Small intestine (tissue), 7 donors: ENCODE measurements at regions not wholly inside any gene's neighbourhood (a gene's known extent, or its start where the extent isn't known, plus 50 kb on each side); places are given as distances from the start of the nearest gene placed in this dataset.
A peak's percentile ranks its signal among the peaks of the same experiment; 100 is the strongest.
"Not testable (repeated sequence)": the region's sequence is repeated elsewhere in the genome, so short reads cannot be mapped to it uniquely, and the experiment has no call there.

Source experiments
- DNase-seq, 2 donors: peaks; one replicate each; pipeline versions ENCODE4 v3.0.0 to v3.0.0-alpha.2; 2013
- FAIRE-seq: peaks from 2 replicates; lab custom pipeline; 2012; peaks lifted over from hg19 to GRCh38; lab: Jason Lieb, UNC
- H3K27ac ChIP-seq, 3 donors: one replicate each; pipeline ENCODE4 v1.5.1; 2013; ENCODE audit warnings: low read length in 2 of 3, mild to moderate bottlenecking in 2 of 3, control low read depth in 1 of 3, inconsistent platforms in 1 of 3, low read depth in 1 of 3, moderate library complexity in 1 of 3
- H3K27me3 ChIP-seq, 3 donors: one replicate each; pipeline ENCODE4 v1.6.1; 2013; ENCODE audit warnings: low read length in 3 of 3, inconsistent platforms in 1 of 3; ENCODE audit not compliant: control insufficient read depth in 3 of 3, insufficient read depth in 3 of 3
- H3K36me3 ChIP-seq, 3 donors: one replicate each; pipeline ENCODE4 v1.6.1; 2013; ENCODE audit warnings: low read length in 3 of 3, inconsistent platforms in 1 of 3, low read depth in 1 of 3, mild to moderate bottlenecking in 1 of 3, moderate library complexity in 1 of 3; ENCODE audit not compliant: control insufficient read depth in 3 of 3, insufficient read depth in 2 of 3
- H3K4me1 ChIP-seq, 3 donors: one replicate each; pipeline ENCODE4 v1.6.1; 2013; ENCODE audit warnings: low read length in 2 of 3, inconsistent platforms in 1 of 3, low read depth in 1 of 3, mild to moderate bottlenecking in 1 of 3, moderate library complexity in 1 of 3; ENCODE audit not compliant: control insufficient read depth in 3 of 3, insufficient read depth in 2 of 3
- H3K4me3 ChIP-seq, 3 donors: one replicate each; pipeline ENCODE4 v1.5.1; 2013; ENCODE audit warnings: low read length in 3 of 3, control low read depth in 1 of 3, inconsistent platforms in 1 of 3, low read depth in 1 of 3, mild to moderate bottlenecking in 1 of 3, moderate library complexity in 1 of 3
- H3K9me3 ChIP-seq, 2 donors: one replicate each; pipeline ENCODE4 v1.6.1; 2013; ENCODE audit warnings: low read depth in 1 of 2, low read length in 1 of 2; ENCODE audit not compliant: control insufficient read depth in 2 of 2, insufficient read depth in 1 of 2
- WGBS, 3 donors: extraction: QIAGEN DNeasy Blood & Tissue Kit; methylation state at CpG; one replicate each; pipeline ENCODE4 v1.1.7; 2013; 5-methylcytosine and 5-hydroxymethylcytosine counted together
- donor health status: healthy with polysubstance abuse.
- donor health status: control.
- donor health status: control.
- donor health status: Bipolar disorder and iron deficiency.
- donor health status: healthy.

DNA sequence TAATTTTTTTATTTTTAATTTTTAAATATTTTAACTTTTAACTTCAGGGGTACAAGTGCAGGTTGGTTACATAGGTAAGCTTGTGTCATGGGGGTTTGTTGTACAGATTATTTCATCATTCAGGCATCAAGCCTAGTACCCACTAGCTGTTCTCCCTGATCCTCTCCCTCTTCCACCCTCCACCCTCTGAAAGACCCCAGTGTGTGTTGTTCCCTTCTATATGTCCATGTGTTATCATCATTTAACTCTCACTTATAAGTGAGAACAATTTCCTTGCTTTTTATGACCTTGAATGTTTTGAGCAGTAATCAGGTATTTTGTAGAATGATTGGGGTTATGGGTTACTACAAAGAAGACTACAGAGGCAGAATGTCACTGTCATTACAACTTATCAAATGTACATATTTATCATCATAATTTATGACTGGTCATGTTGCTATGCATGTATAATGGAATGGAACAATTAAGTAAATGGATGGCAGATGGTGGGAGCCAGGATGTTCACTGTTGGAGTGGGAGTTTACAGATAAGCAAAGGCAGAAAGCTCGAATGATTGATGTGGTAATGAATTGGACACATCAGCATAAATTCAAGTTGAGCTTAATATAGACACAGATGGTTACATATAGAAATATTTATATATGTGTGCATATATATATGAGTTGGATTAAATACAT lies 563.8 kb upstream of the ROBO1 start:
- DNase-seq (no peak), FAIRE-seq (no peak)
- no peaks in the 10 kb centered on the region for H3K36me3 ChIP-seq
- no peaks in the 10 kb centered on the region for H3K4me1 ChIP-seq
- no peak overlapping the region for H3K27ac ChIP-seq
- H3K27me3 ChIP-seq = no peaks in the 10 kb centered on the region
- no peaks in the 10 kb centered on the region for H3K9me3 ChIP-seq
- H3K4me3 ChIP-seq = no peak overlapping the region
- 57 to 61% (median 60%) methylated on average over 1 of the region's 1 CpG for WGBS, 3 donors

DNA sequence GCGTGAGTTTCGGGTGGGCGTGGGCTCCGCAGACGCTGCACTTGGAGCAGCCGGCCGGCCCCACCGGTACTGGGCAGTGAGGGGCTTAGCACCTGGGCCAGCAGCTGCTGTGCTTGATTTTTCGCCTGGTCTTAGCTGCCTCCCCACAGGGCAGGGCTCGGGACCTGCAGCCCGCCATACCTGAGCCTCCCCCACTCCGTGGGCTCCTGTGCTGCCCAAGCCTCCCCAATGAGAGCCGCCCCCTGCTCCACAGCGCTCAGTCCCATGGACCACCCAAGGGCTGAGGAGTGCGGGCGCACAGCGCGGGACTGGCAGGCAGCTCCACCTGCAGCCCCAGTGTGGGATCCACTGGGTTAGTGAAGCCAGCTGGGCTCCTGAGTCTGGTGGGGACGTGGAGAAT lies 546.7 kb upstream of the ROBO1 start:
- FAIRE-seq, H3K36me3 ChIP-seq, H3K27ac ChIP-seq, H3K4me3 ChIP-seq, H3K9me3 ChIP-seq, DNase-seq, H3K27me3 ChIP-seq, H3K4me1 ChIP-seq: not testable (repeated sequence)
- 88 to 95% (median 94%) methylated on average over 16 to 19 of the region's 19 CpGs for WGBS, 3 donors

DNA sequence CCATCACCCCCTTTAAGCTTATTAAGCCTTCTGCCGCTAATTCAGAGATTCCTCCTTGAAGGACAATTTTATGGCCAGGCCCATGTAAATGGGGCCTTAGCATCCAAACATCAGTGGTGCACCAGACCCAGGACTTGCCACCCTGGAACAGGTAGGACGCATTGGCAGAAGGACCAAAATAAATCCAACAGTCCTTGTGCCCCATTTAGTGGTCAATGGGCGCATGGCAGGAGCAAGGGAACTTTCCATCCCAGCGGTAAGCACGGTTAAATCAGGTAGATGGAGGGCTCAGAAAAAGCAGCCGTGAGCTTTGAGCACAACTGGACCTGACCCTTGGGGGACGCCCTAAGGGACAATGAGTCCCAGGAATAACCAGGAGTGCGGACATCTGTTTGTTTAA lies 540.8 kb upstream of the ROBO1 start:
- Histone ChIP-seq H3K36me3 (no peaks in the 10 kb centered on the region), H3K4me1 (no peaks in the 10 kb centered on the region), H3K27me3 (no peaks in the 10 kb centered on the region), H3K4me3 (no peak overlapping the region), H3K9me3 (no peaks in the 10 kb centered on the region), H3K27ac (no peak overlapping the region)
- 64 to 82% (median 66%) methylated on average over 8 of the region's 8 CpGs for WGBS, 3 donors
- FAIRE-seq (no peak), DNase-seq (no peak)

DNA sequence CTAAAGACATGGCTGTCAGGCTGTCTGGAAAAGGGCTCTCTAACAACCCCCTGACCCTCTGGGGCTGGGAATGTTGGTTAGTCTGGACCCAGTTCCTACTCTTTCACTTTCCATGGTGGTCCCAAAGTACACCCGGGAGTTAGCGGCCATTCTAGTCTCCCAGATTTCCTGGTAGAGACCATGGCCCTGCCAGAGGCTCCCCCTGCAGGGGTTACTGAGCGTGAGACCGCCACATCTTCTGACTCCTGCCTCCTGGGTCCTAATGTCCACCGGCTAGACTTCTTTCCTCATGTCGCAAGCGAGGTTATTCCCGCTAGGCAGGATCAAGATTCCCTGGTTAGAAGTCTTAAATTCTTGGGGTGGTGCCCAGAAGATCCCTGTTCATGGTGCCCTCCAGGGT lies 540.0 kb upstream of the ROBO1 start:
- H3K9me3 ChIP-seq = no peaks in the 10 kb centered on the region
- 89 to 92% (median 91%) methylated on average over 8 of the region's 8 CpGs for WGBS, 3 donors

DNA sequence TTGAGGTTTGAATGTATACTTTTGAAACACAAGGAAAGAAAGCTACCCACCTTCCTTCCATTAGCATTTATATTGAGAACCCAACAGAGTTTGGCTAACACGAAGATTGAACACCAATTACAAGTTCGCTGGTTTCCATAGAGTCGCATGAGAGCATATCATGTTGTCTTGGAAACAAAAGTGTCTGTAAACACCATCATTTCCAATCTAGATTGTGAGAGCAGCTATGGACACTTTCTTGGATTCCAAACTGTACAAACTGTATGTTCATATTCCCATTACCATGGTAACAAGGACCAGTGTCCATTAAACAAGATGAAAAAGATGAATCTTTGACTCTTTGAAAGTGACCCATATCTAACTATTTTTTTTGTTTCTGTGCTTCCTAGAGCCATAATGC lies 529.9 kb upstream of the ROBO1 start:
- Histone ChIP-seq H3K27ac (no peak overlapping the region), H3K27me3 (no peaks in the 10 kb centered on the region), H3K36me3 (no peaks in the 10 kb centered on the region), H3K4me3 (no peak overlapping the region), H3K9me3 (no peaks in the 10 kb centered on the region), H3K4me1 (no peaks in the 10 kb centered on the region)
- WGBS, 3 donors = 62 to 69% (median 63%) methylated on average over 3 of the region's 3 CpGs
- DNase-seq (peak in 1 of 2 donors; percentile 2), FAIRE-seq (no peak)

More for the DNA sequence above, 540.0 kb upstream of the ROBO1 start:
- DNase-seq = no peak
- Histone ChIP-seq H3K36me3 (no peaks in the 10 kb centered on the region), H3K4me3 (no peak overlapping the region), H3K4me1 (no peaks in the 10 kb centered on the region), H3K27ac (no peak overlapping the region), H3K27me3 (no peaks in the 10 kb centered on the region)
- FAIRE-seq = no peak

DNA sequence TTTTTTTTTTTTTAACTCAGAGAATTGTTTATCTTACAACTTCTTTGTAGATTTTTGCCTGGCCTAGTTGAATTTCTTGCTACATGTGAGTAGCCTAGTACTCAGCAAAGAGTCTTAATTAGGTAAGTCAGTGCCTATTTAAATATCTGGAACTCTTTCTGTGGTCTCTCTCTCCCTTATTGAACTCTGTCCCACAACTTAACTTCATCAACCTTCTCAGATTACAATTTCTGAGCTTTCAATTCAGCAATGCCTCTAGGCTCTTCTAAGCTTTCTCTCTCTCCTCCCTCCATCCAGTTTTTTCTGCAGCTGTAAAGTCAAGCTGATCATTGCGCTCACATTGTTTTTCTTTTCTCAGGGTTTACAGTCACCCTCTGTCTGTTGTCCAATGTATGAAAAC lies 517.6 kb upstream of the ROBO1 start:
- Histone ChIP-seq H3K9me3 (no peaks in the 10 kb centered on the region), H3K4me3 (no peak overlapping the region), H3K36me3 (no peaks in the 10 kb centered on the region), H3K27ac (no peak overlapping the region), H3K4me1 (peaks cover 0 to 4% (median 0%) of the 10 kb centered on the region in 3 donors), H3K27me3 (no peaks in the 10 kb centered on the region)
- DNase-seq (no peak), FAIRE-seq (no peak)
- 61 to 91% (median 91%) methylated on average over 1 of the region's 1 CpG for WGBS, 3 donors

DNA sequence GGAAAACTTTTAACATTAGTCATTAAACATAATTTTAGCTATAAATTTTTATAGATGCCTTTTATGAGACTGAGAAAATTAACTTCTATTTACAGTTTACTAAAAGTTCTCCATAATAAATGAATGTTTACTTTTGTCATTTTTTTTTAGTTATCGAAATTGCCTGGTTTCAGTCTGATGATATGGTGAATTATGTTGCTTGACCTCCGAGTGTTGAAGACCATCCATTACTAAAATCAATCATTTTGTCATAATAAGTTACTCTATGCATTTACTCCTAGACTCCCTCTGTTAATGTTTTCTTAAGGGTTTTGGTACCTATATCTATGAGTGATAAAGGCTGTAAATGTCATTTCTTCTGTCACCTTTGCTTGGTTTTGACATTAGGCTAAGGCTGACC lies 516.0 kb upstream of the ROBO1 start:
- no peak for FAIRE-seq
- 8 to 26% (median 22%) methylated on average over 2 of the region's 2 CpGs for WGBS, 3 donors
- Histone ChIP-seq H3K4me3 (no peak overlapping the region), H3K9me3 (no peaks in the 10 kb centered on the region), H3K27me3 (no peaks in the 10 kb centered on the region), H3K4me1 (peaks cover 0 to 4% (median 0%) of the 10 kb centered on the region in 3 donors), H3K36me3 (no peaks in the 10 kb centered on the region), H3K27ac (no peak overlapping the region)
- peak in 1 of 2 donors; percentile 19 for DNase-seq

DNA sequence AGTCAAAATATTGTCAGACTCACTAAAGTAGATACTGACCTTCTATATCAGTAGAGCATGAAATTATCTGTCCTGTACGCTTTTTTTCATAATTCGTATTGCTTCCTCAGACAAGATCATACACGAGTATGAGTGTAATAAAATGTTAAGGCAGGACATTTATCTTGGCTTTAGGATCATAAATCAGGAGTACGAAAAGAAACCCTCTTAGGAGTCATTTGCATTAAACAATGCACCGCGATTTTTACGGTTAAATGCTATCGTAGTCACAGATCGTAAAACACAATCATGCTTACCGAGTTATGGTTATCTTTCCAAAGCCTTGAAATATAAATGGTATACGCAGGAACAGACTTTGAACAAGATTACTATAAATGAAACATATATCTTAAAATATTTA lies 510.3 kb upstream of the ROBO1 start:
- no peaks in the 10 kb centered on the region for H3K27me3 ChIP-seq

DNA sequence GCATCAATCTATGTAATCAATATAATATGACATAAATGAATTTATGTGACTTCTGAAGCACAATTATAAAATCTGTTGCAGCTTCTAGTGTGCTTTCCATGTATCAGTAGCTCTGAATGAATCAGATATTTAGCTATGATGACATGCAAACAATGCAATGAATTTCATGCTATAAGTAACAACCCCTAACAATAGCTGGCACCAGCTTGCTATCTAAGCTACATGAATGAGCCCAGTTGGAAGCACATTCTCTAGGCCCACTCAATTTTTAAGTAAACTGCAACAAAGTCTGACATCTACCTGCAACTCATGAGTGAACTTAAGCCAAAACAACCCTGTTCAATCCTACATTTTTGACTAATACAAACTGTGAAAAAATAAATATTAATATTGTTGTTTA lies 507.3 kb upstream of the ROBO1 start:
- no peak for FAIRE-seq
- H3K4me1 ChIP-seq = peaks cover 0 to 2% (median 0%) of the 10 kb centered on the region in 3 donors
- no peak overlapping the region for H3K27ac ChIP-seq

More for the DNA sequence above, 510.3 kb upstream of the ROBO1 start:
- WGBS, 3 donors = 30 to 70% (median 38%) methylated on average over 11 of the region's 11 CpGs
- no peak overlapping the region for H3K4me3 ChIP-seq
- DNase-seq = peak in 1 of 2 donors; percentile 35
- H3K27ac ChIP-seq = no peak overlapping the region
- H3K4me1 ChIP-seq = peaks cover 0 to 2% (median 0%) of the 10 kb centered on the region in 3 donors
- no peak for FAIRE-seq
- H3K36me3 ChIP-seq = no peaks in the 10 kb centered on the region
- H3K9me3 ChIP-seq = no peaks in the 10 kb centered on the region

More for the DNA sequence above, 507.3 kb upstream of the ROBO1 start:
- H3K9me3 ChIP-seq = no peaks in the 10 kb centered on the region
- H3K4me3 ChIP-seq = no peak overlapping the region
- no peaks in the 10 kb centered on the region for H3K36me3 ChIP-seq
- no peaks in the 10 kb centered on the region for H3K27me3 ChIP-seq
- DNase-seq = no peak
